Nephron (organoid): ENCODE measurements at regions not wholly inside any gene's neighbourhood (a gene's known extent, or its start where the extent isn't known, plus 50 kb on each side); places are given as distances from the start of the nearest gene placed in this dataset.

ENCODE experiments used
- H3K27ac Mint-ChIP-seq, 3 experiments: 2 replicates each; pipeline ENCODE4 v1.8.0; 2020; ENCODE audit warnings: mixed read lengths in 3 of 3, mild to moderate bottlenecking in 2 of 3, moderate library complexity in 1 of 3
- H3K27me3 Mint-ChIP-seq: 2 replicates; pipeline ENCODE4 v1.8.0; 2021; ENCODE audit warnings: low read depth, mild to moderate bottlenecking, moderate library complexity, mixed read lengths
- H3K36me3 Mint-ChIP-seq: 2 replicates; pipeline ENCODE4 v1.8.0; 2020; ENCODE audit warnings: low read depth, mixed read lengths
- H3K4me1 Mint-ChIP-seq: 2 replicates; pipeline ENCODE4 v1.8.0; 2020; ENCODE audit warnings: mixed read lengths
- H3K4me3 Mint-ChIP-seq, 3 experiments: 2 replicates each; pipeline ENCODE4 v1.8.0; 2020; ENCODE audit warnings: mild to moderate bottlenecking in 3 of 3, mixed read lengths in 3 of 3, moderate library complexity in 2 of 3
- H3K9me3 Mint-ChIP-seq: 2 replicates; pipeline ENCODE4 v1.8.0; 2020; ENCODE audit warnings: mixed read lengths
- TF ChIP-seq, protein P1 (sequence below), 3 experiments: fragments of 200-600 bp; sonication (generic); IDR thresholded peaks; one replicate each; pipeline ENCODE4 v1.5.0; 2021; ENCODE audit warnings: antibody characterized with exemption in 3 of 3; ENCODE audit not compliant: unreplicated experiment in 3 of 3

- H3K27ac Mint-ChIP-seq = no peak overlapping the region
Observed at GRCh38 chr20:6855104-6855503, 87.6 kb downstream of the BMP2 start.

DNA sequence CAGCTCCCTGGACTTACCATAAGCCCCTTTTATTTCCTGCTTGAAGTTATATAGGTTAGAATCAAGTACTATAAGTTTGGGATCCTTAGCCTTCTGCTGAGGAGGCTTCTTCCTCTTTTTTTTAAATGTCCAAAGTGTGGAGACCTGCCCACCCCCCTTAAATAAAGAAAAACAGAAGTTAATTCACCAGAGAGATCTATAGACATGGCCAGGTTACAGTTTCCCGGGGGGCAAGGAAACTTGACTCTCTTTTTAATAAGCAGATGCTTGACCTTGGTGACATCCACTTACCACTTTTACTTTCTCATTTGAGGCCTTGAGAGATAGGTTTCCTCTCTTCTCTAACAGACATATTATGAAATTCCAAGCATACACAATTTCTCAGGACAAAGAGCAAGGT is 88.3 kb downstream of the BMP2 start:
- TF ChIP-seq, protein P1, sequence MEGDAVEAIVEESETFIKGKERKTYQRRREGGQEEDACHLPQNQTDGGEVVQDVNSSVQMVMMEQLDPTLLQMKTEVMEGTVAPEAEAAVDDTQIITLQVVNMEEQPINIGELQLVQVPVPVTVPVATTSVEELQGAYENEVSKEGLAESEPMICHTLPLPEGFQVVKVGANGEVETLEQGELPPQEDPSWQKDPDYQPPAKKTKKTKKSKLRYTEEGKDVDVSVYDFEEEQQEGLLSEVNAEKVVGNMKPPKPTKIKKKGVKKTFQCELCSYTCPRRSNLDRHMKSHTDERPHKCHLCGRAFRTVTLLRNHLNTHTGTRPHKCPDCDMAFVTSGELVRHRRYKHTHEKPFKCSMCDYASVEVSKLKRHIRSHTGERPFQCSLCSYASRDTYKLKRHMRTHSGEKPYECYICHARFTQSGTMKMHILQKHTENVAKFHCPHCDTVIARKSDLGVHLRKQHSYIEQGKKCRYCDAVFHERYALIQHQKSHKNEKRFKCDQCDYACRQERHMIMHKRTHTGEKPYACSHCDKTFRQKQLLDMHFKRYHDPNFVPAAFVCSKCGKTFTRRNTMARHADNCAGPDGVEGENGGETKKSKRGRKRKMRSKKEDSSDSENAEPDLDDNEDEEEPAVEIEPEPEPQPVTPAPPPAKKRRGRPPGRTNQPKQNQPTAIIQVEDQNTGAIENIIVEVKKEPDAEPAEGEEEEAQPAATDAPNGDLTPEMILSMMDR (IDR thresholded peaks at IDR 0.05; ENCODE audit: unreplicated experiment in 3 of 3) = no peak
- H3K27ac Mint-ChIP-seq = no peak overlapping the region
- no peaks in the 10 kb centered on the region for H3K4me1 Mint-ChIP-seq
- no peaks in the 10 kb centered on the region for H3K36me3 Mint-ChIP-seq
- H3K9me3 Mint-ChIP-seq = no peaks in the 10 kb centered on the region
- H3K27me3 Mint-ChIP-seq = peaks cover 3% of the 10 kb centered on the region
- H3K4me3 Mint-ChIP-seq = no peak overlapping the region

More at GRCh38 chr20:6855104-6855503, 87.6 kb downstream of the BMP2 start:
- Mint-ChIP-seq H3K36me3 (no peaks in the 10 kb centered on the region), H3K4me3 (no peak overlapping the region), H3K27me3 (peaks cover 3% of the 10 kb centered on the region), H3K9me3 (no peaks in the 10 kb centered on the region), H3K4me1 (no peaks in the 10 kb centered on the region)
- TF ChIP-seq, protein P1 (IDR thresholded peaks at IDR 0.05; ENCODE audit: unreplicated experiment in 3 of 3) = no peak

DNA sequence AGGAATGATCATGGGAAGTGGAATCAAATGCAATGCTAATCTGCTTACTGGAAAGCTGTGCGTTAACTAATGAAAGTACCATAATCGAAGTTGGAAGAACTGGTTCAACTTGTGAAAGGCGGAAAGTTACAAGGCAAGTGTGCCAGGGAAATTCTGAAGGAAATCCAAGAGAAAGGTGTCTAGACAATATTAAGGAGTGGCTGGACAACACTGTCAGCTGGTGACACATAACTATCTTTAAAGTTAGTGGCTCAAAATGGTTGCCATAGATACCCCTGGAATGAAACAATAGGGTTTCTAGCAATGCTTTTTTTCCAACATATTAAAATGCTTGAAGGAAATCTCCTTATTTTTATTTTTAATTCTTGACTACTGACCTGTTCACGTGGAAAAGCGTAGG is 90.4 kb downstream of the BMP2 start:
- Mint-ChIP-seq H3K27ac (no peak overlapping the region), H3K4me1 (no peaks in the 10 kb centered on the region), H3K27me3 (peaks cover 3% of the 10 kb centered on the region), H3K9me3 (no peaks in the 10 kb centered on the region), H3K4me3 (no peak overlapping the region), H3K36me3 (no peaks in the 10 kb centered on the region)
- TF ChIP-seq, protein P1 (IDR thresholded peaks at IDR 0.05; ENCODE audit: unreplicated experiment in 3 of 3) = no peak

DNA sequence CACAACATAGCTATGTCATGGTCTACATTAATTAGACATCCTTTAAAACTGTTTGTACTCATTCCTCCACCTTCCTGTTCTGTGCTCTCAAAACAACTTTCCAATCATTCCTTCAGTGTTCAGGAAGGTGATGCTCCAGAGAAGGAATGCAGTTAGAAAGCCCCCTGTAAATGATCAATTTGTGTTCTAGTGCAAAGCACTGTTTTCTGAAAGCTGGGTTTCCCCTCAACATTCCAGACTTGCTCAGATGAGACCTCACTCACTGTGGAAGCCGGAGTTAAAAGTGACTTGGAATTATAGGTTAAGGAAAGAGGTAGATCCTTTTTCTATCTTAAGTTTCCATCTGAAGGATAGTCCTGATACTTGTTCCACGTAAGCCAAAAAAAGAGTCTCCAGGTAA is 95.9 kb downstream of the BMP2 start:
- Mint-ChIP-seq H3K9me3 (no peaks in the 10 kb centered on the region), H3K36me3 (no peaks in the 10 kb centered on the region), H3K27me3 (peaks cover 7% of the 10 kb centered on the region)

GRCh38 chr20:6863798-6864201 is 96.3 kb downstream of the BMP2 start:
- H3K36me3 Mint-ChIP-seq = no peaks in the 10 kb centered on the region
- peaks cover 28% of the 10 kb centered on the region for H3K4me1 Mint-ChIP-seq
- H3K9me3 Mint-ChIP-seq = no peaks in the 10 kb centered on the region
- H3K27me3 Mint-ChIP-seq = peaks cover 7% of the 10 kb centered on the region
- TF ChIP-seq, protein P1 (IDR thresholded peaks at IDR 0.05; ENCODE audit: unreplicated experiment in 3 of 3) = no peak
- no peak overlapping the region for H3K4me3 Mint-ChIP-seq
- peak overlapping the region in 2 of 3 experiments; percentile 5 to 24 for H3K27ac Mint-ChIP-seq

More for the DNA sequence above, 95.9 kb downstream of the BMP2 start:
- Mint-ChIP-seq H3K27ac (peak overlapping the region in 2 of 3 experiments; percentile 5 to 24), H3K4me1 (peaks cover 28% of the 10 kb centered on the region), H3K4me3 (no peak overlapping the region)
- TF ChIP-seq, protein P1 (IDR thresholded peaks at IDR 0.05; ENCODE audit: unreplicated experiment in 3 of 3) = no peak

- Mint-ChIP-seq H3K36me3 (no peaks in the 10 kb centered on the region), H3K9me3 (no peaks in the 10 kb centered on the region), H3K27ac (no peak overlapping the region), H3K27me3 (peaks cover 4% of the 10 kb centered on the region), H3K4me3 (no peak overlapping the region), H3K4me1 (peaks cover 33% of the 10 kb centered on the region)
- TF ChIP-seq, protein P1 (IDR thresholded peaks at IDR 0.05; ENCODE audit: unreplicated experiment in 3 of 3) = no peak
Observed at GRCh38 chr20:6864740-6865139, 97.3 kb downstream of the BMP2 start.
